H9 (cell line): ENCODE measurements at regions not wholly inside any gene's neighbourhood (a gene's known extent, or its start where the extent isn't known, plus 50 kb on each side); places are given as distances from the start of the nearest gene placed in this dataset.

Experiments
- DNase-seq: peaks from one replicate; pipeline ENCODE4 v3.0.0-alpha.2; 2017
- H2AFZ ChIP-seq: one replicate; pipeline ENCODE4 v1.6.1; 2013; ENCODE audit warnings: mild to moderate bottlenecking, low read length, control low read depth, moderate library complexity
- H2AK5ac ChIP-seq: 2 replicates; pipeline ENCODE4 v1.6.1; 2013; ENCODE audit warnings: low read length, control low read depth, mixed read lengths; ENCODE audit not compliant: insufficient read length
- H2BK120ac ChIP-seq: one replicate; pipeline ENCODE4 v1.6.1; 2013; ENCODE audit warnings: low read depth, mild to moderate bottlenecking, low read length, control low read depth, inconsistent platforms; ENCODE audit not compliant: poor library complexity, severe bottlenecking
- H2BK12ac ChIP-seq: 2 replicates; pipeline ENCODE4 v1.6.1; 2013; ENCODE audit warnings: low read length, control low read depth, mixed read lengths, low read depth; ENCODE audit not compliant: insufficient read length
- H2BK15ac ChIP-seq: 2 replicates; pipeline ENCODE4 v1.6.1; 2013; ENCODE audit warnings: low read depth, low read length, control low read depth
- H2BK20ac ChIP-seq: one replicate; pipeline ENCODE4 v1.6.1; 2013; ENCODE audit warnings: low read depth, mild to moderate bottlenecking, low read length, control low read depth, inconsistent platforms; ENCODE audit not compliant: poor library complexity, severe bottlenecking
- H2BK5ac ChIP-seq: 2 replicates; pipeline ENCODE4 v1.6.1; 2013; ENCODE audit warnings: low read length, control low read depth, mixed read lengths; ENCODE audit not compliant: insufficient read length
- H3K14ac ChIP-seq: 2 replicates; pipeline ENCODE4 v1.6.1; 2013; ENCODE audit warnings: low read length, control low read depth; ENCODE audit not compliant: insufficient read depth
- H3K18ac ChIP-seq: 2 replicates; pipeline ENCODE4 v1.6.1; 2013; ENCODE audit warnings: low read depth, mild to moderate bottlenecking, mixed read lengths, low read length, control low read depth; ENCODE audit not compliant: insufficient read length
- H3K23ac ChIP-seq: 2 replicates; pipeline ENCODE4 v1.6.1; 2013; ENCODE audit warnings: low read length, control low read depth, mixed read lengths, low read depth; ENCODE audit not compliant: insufficient read length
- H3K23me2 ChIP-seq: 2 replicates; pipeline ENCODE4 v1.6.1; 2013; ENCODE audit warnings: low read depth, mild to moderate bottlenecking, mixed read lengths, low read length, control low read depth; ENCODE audit not compliant: insufficient read length, poor library complexity, severe bottlenecking
- H3K27ac ChIP-seq: 2 replicates; pipeline ENCODE4 v1.5.1; 2013; ENCODE audit warnings: low read length, control low read depth, mixed read lengths, low read depth; ENCODE audit not compliant: insufficient read length
- H3K27me3 ChIP-seq: 2 replicates; pipeline ENCODE4 v1.6.1; 2013; ENCODE audit warnings: low read length, control low read depth, inconsistent platforms; ENCODE audit not compliant: insufficient read depth
- H3K4ac ChIP-seq: 2 replicates; pipeline ENCODE4 v1.6.1; 2013; ENCODE audit warnings: low read depth, mild to moderate bottlenecking, control low read depth, inconsistent platforms, low read length, moderate library complexity
- H3K4me1 ChIP-seq: 2 replicates; pipeline ENCODE4 v1.6.1; 2013; ENCODE audit warnings: low read length, control low read depth, inconsistent platforms; ENCODE audit not compliant: insufficient read depth
- H3K4me2 ChIP-seq: 2 replicates; pipeline ENCODE4 v1.6.1; 2013; ENCODE audit warnings: low read length, control low read depth, mixed read lengths; ENCODE audit not compliant: insufficient read length, insufficient read depth
- H3K56ac ChIP-seq: 2 replicates; pipeline ENCODE4 v1.6.1; 2013; ENCODE audit warnings: low read depth, mild to moderate bottlenecking, mixed read lengths, low read length, control low read depth; ENCODE audit not compliant: insufficient read length
- H3K79me1 ChIP-seq: 2 replicates; pipeline ENCODE4 v1.6.1; 2013; ENCODE audit warnings: low read depth, mild to moderate bottlenecking, moderate library complexity, low read length, control low read depth, inconsistent platforms; ENCODE audit not compliant: insufficient read depth, poor library complexity, severe bottlenecking
- H3K79me2 ChIP-seq: 2 replicates; pipeline ENCODE4 v1.6.1; 2013; ENCODE audit warnings: low read length, control low read depth, inconsistent platforms; ENCODE audit not compliant: insufficient read depth
- H3K9ac ChIP-seq: 2 replicates; pipeline ENCODE4 v1.6.1; 2013; ENCODE audit warnings: low read length, control low read depth, mixed read lengths; ENCODE audit not compliant: insufficient read length; ENCODE audit errors: extremely low read depth
- H3K9me3 ChIP-seq: one replicate; pipeline ENCODE4 v1.6.1; 2013; ENCODE audit warnings: low read depth, low read length, inconsistent platforms; ENCODE audit not compliant: control insufficient read depth
- H3T11ph ChIP-seq: one replicate; pipeline ENCODE4 v1.6.1; 2013; ENCODE audit warnings: mild to moderate bottlenecking, low read length, control low read depth, inconsistent platforms
- H4K20me1 ChIP-seq: one replicate; pipeline ENCODE4 v1.6.1; 2013; ENCODE audit not compliant: control insufficient read depth, insufficient read length, insufficient read depth
- H4K5ac ChIP-seq: 2 replicates; pipeline ENCODE4 v1.6.1; 2013; ENCODE audit warnings: low read depth, mild to moderate bottlenecking, mixed read lengths, low read length, control low read depth; ENCODE audit not compliant: insufficient read length
- H4K8ac ChIP-seq: replicated peaks from 2 replicates; pipeline ENCODE4 v1.6.1; 2013; ENCODE audit warnings: low read length, control low read depth, mixed read lengths, low read depth; ENCODE audit not compliant: insufficient read length
- H4K91ac ChIP-seq: 2 replicates; pipeline ENCODE4 v1.6.1; 2013; ENCODE audit warnings: low read depth, mild to moderate bottlenecking, moderate library complexity, mixed read lengths, low read length, control low read depth; ENCODE audit not compliant: insufficient read length
- H3K27ac Mint-ChIP-seq, 3 experiments: 2 replicates in 2 of 3; 3 replicates in 1 of 3; pipeline ENCODE4 v1.8.0; 2020 to 2021; ENCODE audit warnings: mixed read lengths in 3 of 3, mild to moderate bottlenecking in 1 of 3, moderate library complexity in 1 of 3
- H3K27me3 Mint-ChIP-seq: 2 replicates; pipeline ENCODE4 v1.8.0; 2021; ENCODE audit warnings: low read depth, mild to moderate bottlenecking, moderate library complexity, mixed read lengths
- H3K36me3 Mint-ChIP-seq, 3 experiments: 2 replicates in 2 of 3; 3 replicates in 1 of 3; pipeline ENCODE4 v1.8.0; 2020 to 2021; ENCODE audit warnings: low read depth in 3 of 3, mixed read lengths in 3 of 3; ENCODE audit not compliant: insufficient read depth in 1 of 3
- H3K4me1 Mint-ChIP-seq, 2 experiments: 2 replicates each; pipeline ENCODE4 v1.8.0; 2020; ENCODE audit warnings: mixed read lengths in 2 of 2
- H3K4me3 Mint-ChIP-seq, 2 experiments: 2 replicates in 1 of 2; 3 replicates in 1 of 2; pipeline ENCODE4 v1.8.0; 2020 to 2021; ENCODE audit warnings: mild to moderate bottlenecking in 2 of 2, mixed read lengths in 2 of 2, moderate library complexity in 1 of 2
- H3K9me3 Mint-ChIP-seq, 2 experiments: 2 replicates in 1 of 2; 3 replicates in 1 of 2; pipeline ENCODE4 v1.8.0; 2020; ENCODE audit warnings: mild to moderate bottlenecking in 2 of 2, mixed read lengths in 2 of 2, moderate library complexity in 1 of 2
- WGBS: extraction: QIAGEN DNeasy Blood & Tissue Kit; methylation state at CpG from one replicate; pipeline ENCODE4 v1.1.7; 2013; ENCODE audit warnings: missing lambda C conversion rate, low lambda C conversion rate, mixed read lengths; ENCODE audit not compliant: insufficient read length; ENCODE audit errors: extremely low coverage; 5-methylcytosine and 5-hydroxymethylcytosine counted together
- TF ChIP-seq, protein P1 (sequence below): fragments of 200-600 bp; sonication (generic); conservative IDR thresholded peaks from 3 replicates; pipeline ENCODE4 v1.8.0; 2021; ENCODE audit warnings: antibody characterized with exemption, mild to moderate bottlenecking

DNA sequence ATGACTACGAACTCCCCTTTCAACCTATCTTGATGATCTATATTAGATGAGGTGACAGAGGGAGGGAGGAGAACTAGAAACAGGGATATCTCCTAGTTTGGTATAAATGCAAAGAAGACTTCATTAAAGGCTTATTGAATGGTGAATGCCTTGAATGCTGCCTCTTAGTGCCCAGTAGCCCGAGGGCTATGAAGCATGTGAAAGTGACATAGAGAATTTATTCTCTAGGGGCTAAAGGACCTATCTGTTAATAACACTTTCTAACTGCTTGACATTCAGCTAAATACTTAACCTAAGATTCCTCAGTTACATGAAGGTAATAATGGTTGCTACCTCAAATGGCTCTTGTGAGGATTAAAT is 764.1 kb downstream of the LTN1 start:
- Mint-ChIP-seq H3K4me3 (no peak overlapping the region), H3K27me3 (no peaks in the 10 kb centered on the region), H3K27ac (no peak overlapping the region), H3K4me1 (no peaks in the 10 kb centered on the region; a peak in 1 of 4 replicates), H3K36me3 (no peaks in the 10 kb centered on the region), H3K9me3 (no peaks in the 10 kb centered on the region)
- no peaks in the 10 kb centered on the region for H3K9me3 ChIP-seq
- no peak overlapping the region for H2BK12ac ChIP-seq
- DNase-seq, result no peak
- no peak overlapping the region for H3T11ph ChIP-seq
- no peak overlapping the region for H2AFZ ChIP-seq
- no peak overlapping the region for H4K91ac ChIP-seq
- no peaks in the 10 kb centered on the region for H3K4me1 ChIP-seq
- H3K23ac ChIP-seq, result no peak overlapping the region
- no peak overlapping the region for H3K9ac ChIP-seq
- H3K4me2 ChIP-seq, result no peak overlapping the region
- H3K79me2 ChIP-seq, result no peaks in the 10 kb centered on the region
- H3K14ac ChIP-seq, result no peak overlapping the region
- H2BK15ac ChIP-seq, result no peak overlapping the region
- H3K79me1 ChIP-seq, result no peaks in the 10 kb centered on the region
- no peak overlapping the region for H2BK5ac ChIP-seq
- WGBS, result no CpG with 5 or more reads among the region's 2 CpGs
- no peak overlapping the region for H2BK120ac ChIP-seq
- no peak overlapping the region for H3K18ac ChIP-seq
- H2BK20ac ChIP-seq, result no peak overlapping the region
- no peak overlapping the region for H3K4ac ChIP-seq
- H4K8ac ChIP-seq, result no peak overlapping the region
- TF ChIP-seq, protein P1, sequence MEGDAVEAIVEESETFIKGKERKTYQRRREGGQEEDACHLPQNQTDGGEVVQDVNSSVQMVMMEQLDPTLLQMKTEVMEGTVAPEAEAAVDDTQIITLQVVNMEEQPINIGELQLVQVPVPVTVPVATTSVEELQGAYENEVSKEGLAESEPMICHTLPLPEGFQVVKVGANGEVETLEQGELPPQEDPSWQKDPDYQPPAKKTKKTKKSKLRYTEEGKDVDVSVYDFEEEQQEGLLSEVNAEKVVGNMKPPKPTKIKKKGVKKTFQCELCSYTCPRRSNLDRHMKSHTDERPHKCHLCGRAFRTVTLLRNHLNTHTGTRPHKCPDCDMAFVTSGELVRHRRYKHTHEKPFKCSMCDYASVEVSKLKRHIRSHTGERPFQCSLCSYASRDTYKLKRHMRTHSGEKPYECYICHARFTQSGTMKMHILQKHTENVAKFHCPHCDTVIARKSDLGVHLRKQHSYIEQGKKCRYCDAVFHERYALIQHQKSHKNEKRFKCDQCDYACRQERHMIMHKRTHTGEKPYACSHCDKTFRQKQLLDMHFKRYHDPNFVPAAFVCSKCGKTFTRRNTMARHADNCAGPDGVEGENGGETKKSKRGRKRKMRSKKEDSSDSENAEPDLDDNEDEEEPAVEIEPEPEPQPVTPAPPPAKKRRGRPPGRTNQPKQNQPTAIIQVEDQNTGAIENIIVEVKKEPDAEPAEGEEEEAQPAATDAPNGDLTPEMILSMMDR, result no peak
- H3K27me3 ChIP-seq, result no peaks in the 10 kb centered on the region
- H3K27ac ChIP-seq, result no peak overlapping the region
- H3K23me2 ChIP-seq, result no peaks in the 10 kb centered on the region
- no peak overlapping the region for H3K56ac ChIP-seq
- H4K20me1 ChIP-seq, result no peaks in the 10 kb centered on the region
- H2AK5ac ChIP-seq, result no peak overlapping the region
- H4K5ac ChIP-seq, result no peak overlapping the region
